Gastrocnemius medialis (tissue), 4 donors: ENCODE measurements at regions not wholly inside any gene's neighbourhood (a gene's known extent, or its start where the extent isn't known, plus 50 kb on each side); places are given as distances from the start of the nearest gene placed in this dataset.

Experiments used
- CTCF ChIP-seq, 5 experiments: fragments of 450-650 bp in 3 of 5; fragments of 200-600 bp in 2 of 5; sonication (generic) in 2 of 5; IDR thresholded peaks in 4 of 5; conservative IDR thresholded peaks in 1 of 5; 1 replicate in 4 of 5; 2 replicates in 1 of 5; pipeline ENCODE4 v1.5.1; 2016 to 2019; ENCODE audit warnings: antibody characterized with exemption in 5 of 5, mild to moderate bottlenecking in 3 of 5, moderate library complexity in 3 of 5
- POLR2A ChIP-seq, 2 donors: fragments of 450-650 bp; IDR thresholded peaks; one replicate each; pipeline ENCODE4 v1.6.1; 2017; ENCODE audit warnings: antibody characterized with exemption in 2 of 2, mild to moderate bottlenecking in 2 of 2, moderate library complexity in 2 of 2

GRCh38 chr4:71216316-71216959 is 122.4 kb upstream of the SLC4A4 start:
- no peak for TF ChIP-seq CTCF (IDR thresholded peaks at IDR 0.05 in 4 of 5, conservative IDR thresholded peaks at IDR 0.05 in 1 of 5)
- TF ChIP-seq POLR2A (IDR thresholded peaks at IDR 0.05) = no peak
